ENCODE measurements at regions not wholly inside any gene's neighbourhood (a gene's known extent, or its start where the extent isn't known, plus 50 kb on each side); places are given as distances from the start of the nearest gene placed in this dataset.

DNA sequence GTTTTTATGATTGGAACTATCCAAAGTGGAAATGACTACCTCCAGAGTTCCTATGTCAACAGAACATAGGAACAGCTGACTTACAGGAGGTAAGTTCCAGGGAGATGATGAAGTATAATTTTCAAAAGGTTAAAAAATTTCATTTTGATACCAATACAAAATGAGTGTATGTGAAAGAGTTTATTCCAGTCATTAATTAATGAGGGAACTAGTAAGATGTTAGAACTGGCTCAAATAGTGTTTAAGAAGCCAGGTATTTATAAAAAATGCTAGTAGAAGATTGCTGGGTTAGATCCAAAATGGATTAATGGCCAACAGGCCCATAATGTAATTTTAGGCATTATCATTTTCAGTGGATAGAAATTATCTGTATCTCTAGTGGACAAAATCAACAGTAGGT is 227.7 kb upstream of the ZBED5 start:
- H3K4me1 ChIP-seq (ENCODE audit: control insufficient read depth in 3 of 3, insufficient read depth in 3 of 3, low read length in 3 of 3): peaks cover 21 to 30% (median 28%) of the 10 kb centered on the region in 3 donors
- H3K36me3 ChIP-seq (ENCODE audit: control insufficient read depth in 3 of 3, insufficient read depth in 3 of 3, low read length in 3 of 3): no peaks in the 10 kb centered on the region

GRCh38 chr11:11084337-11084736 is 226.5 kb upstream of the ZBED5 start:
- Histone ChIP-seq H3K9ac (ENCODE audit: low read depth in 1 of 3, low read length in 3 of 3) (no peak overlapping the region), H3K27me3 (ENCODE audit: control insufficient read depth in 3 of 3, insufficient read depth in 3 of 3, low read length in 3 of 3) (no peaks in the 10 kb centered on the region), H3K27ac (ENCODE audit: low read depth, low read length) (no peak overlapping the region), H3K9me3 (ENCODE audit: control insufficient read depth in 3 of 3, low read length in 3 of 3) (no peaks in the 10 kb centered on the region), H3K4me3 (ENCODE audit: low read length in 3 of 3) (no peak overlapping the region), H3K36me3 (ENCODE audit: control insufficient read depth in 3 of 3, insufficient read depth in 3 of 3, low read length in 3 of 3) (no peaks in the 10 kb centered on the region), H3K4me1 (ENCODE audit: control insufficient read depth in 3 of 3, insufficient read depth in 3 of 3, low read length in 3 of 3) (peaks cover 24 to 38% (median 34%) of the 10 kb centered on the region in 3 donors)

More for the DNA sequence above, 227.7 kb upstream of the ZBED5 start:
- H3K9me3 ChIP-seq (ENCODE audit: control insufficient read depth in 3 of 3, low read length in 3 of 3): no peaks in the 10 kb centered on the region
- no peak overlapping the region for H3K4me3 ChIP-seq (ENCODE audit: low read length in 3 of 3)
- H3K9ac ChIP-seq (ENCODE audit: low read depth in 1 of 3, low read length in 3 of 3): no peak overlapping the region
- H3K27me3 ChIP-seq (ENCODE audit: control insufficient read depth in 3 of 3, insufficient read depth in 3 of 3, low read length in 3 of 3): no peaks in the 10 kb centered on the region
- H3K27ac ChIP-seq (ENCODE audit: low read depth, low read length): no peak overlapping the region

- Histone ChIP-seq H3K27ac (ENCODE audit: low read depth, low read length) (no peak overlapping the region), H3K4me3 (ENCODE audit: low read length in 3 of 3) (no peak overlapping the region), H3K4me1 (ENCODE audit: control insufficient read depth in 3 of 3, insufficient read depth in 3 of 3, low read length in 3 of 3) (peaks cover 24 to 47% (median 40%) of the 10 kb centered on the region in 3 donors), H3K36me3 (ENCODE audit: control insufficient read depth in 3 of 3, insufficient read depth in 3 of 3, low read length in 3 of 3) (no peaks in the 10 kb centered on the region), H3K9me3 (ENCODE audit: control insufficient read depth in 3 of 3, low read length in 3 of 3) (no peaks in the 10 kb centered on the region), H3K27me3 (ENCODE audit: control insufficient read depth in 3 of 3, insufficient read depth in 3 of 3, low read length in 3 of 3) (no peaks in the 10 kb centered on the region), H3K9ac (ENCODE audit: low read depth in 1 of 3, low read length in 3 of 3) (no peak overlapping the region)
Measured at GRCh38 chr11:11083441-11083840, 225.6 kb upstream of the ZBED5 start.

DNA sequence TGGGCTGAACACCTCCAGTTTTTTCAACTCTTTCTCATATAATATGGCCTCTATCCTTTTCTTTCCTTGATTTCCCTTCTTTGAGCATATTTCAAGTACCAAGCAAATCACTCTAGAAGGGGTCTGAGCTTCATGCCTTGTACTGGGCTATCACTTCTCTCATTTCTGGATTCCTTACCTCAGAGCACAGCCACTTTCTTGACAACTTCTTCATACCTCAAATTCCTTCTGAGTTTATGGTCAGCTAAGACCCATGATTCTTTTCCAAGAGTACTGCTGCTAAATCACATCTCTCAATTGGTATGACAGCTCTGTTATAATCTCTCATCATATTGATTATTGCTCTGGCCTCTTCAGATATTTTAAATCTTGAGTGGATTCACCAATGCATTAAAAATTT is 224.8 kb upstream of the ZBED5 start:
- H3K27ac ChIP-seq (ENCODE audit: low read depth, low read length): peak overlapping the region; percentile 39
- peaks cover 27 to 50% (median 42%) of the 10 kb centered on the region in 3 donors for H3K4me1 ChIP-seq (ENCODE audit: control insufficient read depth in 3 of 3, insufficient read depth in 3 of 3, low read length in 3 of 3)
- no peak overlapping the region for H3K4me3 ChIP-seq (ENCODE audit: low read length in 3 of 3)
- no peaks in the 10 kb centered on the region for H3K27me3 ChIP-seq (ENCODE audit: control insufficient read depth in 3 of 3, insufficient read depth in 3 of 3, low read length in 3 of 3)
- no peaks in the 10 kb centered on the region for H3K36me3 ChIP-seq (ENCODE audit: control insufficient read depth in 3 of 3, insufficient read depth in 3 of 3, low read length in 3 of 3)
- no peaks in the 10 kb centered on the region for H3K9me3 ChIP-seq (ENCODE audit: control insufficient read depth in 3 of 3, low read length in 3 of 3)
- no peak overlapping the region for H3K9ac ChIP-seq (ENCODE audit: low read depth in 1 of 3, low read length in 3 of 3)

- Histone ChIP-seq H3K9me3 (ENCODE audit: control insufficient read depth in 3 of 3, low read length in 3 of 3) (no peaks in the 10 kb centered on the region), H3K27ac (ENCODE audit: low read depth, low read length) (peak overlapping the region; percentile 39), H3K4me1 (ENCODE audit: control insufficient read depth in 3 of 3, insufficient read depth in 3 of 3, low read length in 3 of 3) (peaks cover 31 to 54% (median 46%) of the 10 kb centered on the region in 3 donors), H3K4me3 (ENCODE audit: low read length in 3 of 3) (no peak overlapping the region), H3K36me3 (ENCODE audit: control insufficient read depth in 3 of 3, insufficient read depth in 3 of 3, low read length in 3 of 3) (no peaks in the 10 kb centered on the region), H3K9ac (ENCODE audit: low read depth in 1 of 3, low read length in 3 of 3) (peak overlapping the region in 1 of 3 donors; percentile 40), H3K27me3 (ENCODE audit: control insufficient read depth in 3 of 3, insufficient read depth in 3 of 3, low read length in 3 of 3) (no peaks in the 10 kb centered on the region)
Measured at GRCh38 chr11:11081776-11082175, 223.9 kb upstream of the ZBED5 start.

DNA sequence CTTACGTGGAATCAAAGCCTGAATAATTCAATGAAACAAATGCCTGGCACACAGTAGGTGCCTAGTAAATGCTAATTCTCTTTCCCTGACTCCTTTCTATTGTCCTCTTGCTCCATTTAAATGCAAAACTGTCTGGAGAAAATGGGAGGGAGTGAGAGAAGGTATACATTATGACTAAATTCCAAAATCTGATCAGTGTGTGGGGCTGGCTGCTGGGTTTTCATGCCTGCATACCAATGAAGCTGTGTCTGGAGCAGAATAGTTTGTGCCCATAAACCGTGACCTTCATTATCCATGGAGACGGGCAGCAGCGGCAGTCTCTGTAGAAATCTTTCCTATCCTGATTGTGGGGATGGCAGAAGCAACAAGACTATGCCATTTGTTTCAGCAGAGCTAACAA is 223.4 kb upstream of the ZBED5 start:
- Histone ChIP-seq H3K36me3 (ENCODE audit: control insufficient read depth in 3 of 3, insufficient read depth in 3 of 3, low read length in 3 of 3) (no peaks in the 10 kb centered on the region), H3K27ac (ENCODE audit: low read depth, low read length) (peak overlapping the region; percentile 34), H3K9me3 (ENCODE audit: control insufficient read depth in 3 of 3, low read length in 3 of 3) (no peaks in the 10 kb centered on the region)

GRCh38 chr11:11078344-11079086 is 220.7 kb upstream of the ZBED5 start:
- Histone ChIP-seq H3K9me3 (ENCODE audit: control insufficient read depth in 3 of 3, low read length in 3 of 3) (no peaks in the 10 kb centered on the region), H3K27ac (ENCODE audit: low read depth, low read length) (no peak overlapping the region), H3K27me3 (ENCODE audit: control insufficient read depth in 3 of 3, insufficient read depth in 3 of 3, low read length in 3 of 3) (no peaks in the 10 kb centered on the region), H3K9ac (ENCODE audit: low read depth in 1 of 3, low read length in 3 of 3) (no peak overlapping the region), H3K4me3 (ENCODE audit: low read length in 3 of 3) (no peak overlapping the region), H3K4me1 (ENCODE audit: control insufficient read depth in 3 of 3, insufficient read depth in 3 of 3, low read length in 3 of 3) (peaks cover 26 to 66% (median 40%) of the 10 kb centered on the region in 3 donors), H3K36me3 (ENCODE audit: control insufficient read depth in 3 of 3, insufficient read depth in 3 of 3, low read length in 3 of 3) (no peaks in the 10 kb centered on the region)

More for the DNA sequence above, 223.4 kb upstream of the ZBED5 start:
- H3K9ac ChIP-seq (ENCODE audit: low read depth in 1 of 3, low read length in 3 of 3): peak overlapping the region in 1 of 3 donors; percentile 58
- H3K4me3 ChIP-seq (ENCODE audit: low read length in 3 of 3): peak overlapping the region in 2 of 3 donors; percentile 33 to 46
- H3K27me3 ChIP-seq (ENCODE audit: control insufficient read depth in 3 of 3, insufficient read depth in 3 of 3, low read length in 3 of 3): no peaks in the 10 kb centered on the region
- H3K4me1 ChIP-seq (ENCODE audit: control insufficient read depth in 3 of 3, insufficient read depth in 3 of 3, low read length in 3 of 3): peaks cover 31 to 54% (median 46%) of the 10 kb centered on the region in 3 donors

DNA sequence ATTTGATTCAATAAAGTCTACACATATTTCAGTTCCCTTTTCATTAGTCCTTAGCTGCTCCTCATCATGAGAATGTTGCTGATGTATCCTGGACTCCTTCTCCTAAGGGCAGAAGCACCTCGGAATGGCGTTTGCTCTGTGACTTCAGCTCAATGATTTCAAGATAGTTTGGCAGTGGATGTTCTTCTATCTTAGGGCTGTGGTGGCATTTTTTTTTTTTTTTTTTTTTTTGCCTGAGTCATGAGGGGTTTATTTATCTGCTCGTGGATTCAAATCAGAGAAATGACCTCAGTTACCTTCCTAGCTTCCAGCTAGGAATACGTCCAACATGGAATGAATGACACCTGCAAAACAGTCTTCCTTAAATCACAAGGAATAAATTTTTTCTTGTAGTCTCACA is 220.0 kb upstream of the ZBED5 start:
- Histone ChIP-seq H3K9ac (ENCODE audit: low read depth in 1 of 3, low read length in 3 of 3) (no peak overlapping the region), H3K4me3 (ENCODE audit: low read length in 3 of 3) (no peak overlapping the region), H3K36me3 (ENCODE audit: control insufficient read depth in 3 of 3, insufficient read depth in 3 of 3, low read length in 3 of 3) (no peaks in the 10 kb centered on the region), H3K27ac (ENCODE audit: low read depth, low read length) (no peak overlapping the region), H3K9me3 (ENCODE audit: control insufficient read depth in 3 of 3, low read length in 3 of 3) (no peaks in the 10 kb centered on the region), H3K4me1 (ENCODE audit: control insufficient read depth in 3 of 3, insufficient read depth in 3 of 3, low read length in 3 of 3) (peaks cover 26 to 62% (median 39%) of the 10 kb centered on the region in 3 donors), H3K27me3 (ENCODE audit: control insufficient read depth in 3 of 3, insufficient read depth in 3 of 3, low read length in 3 of 3) (no peaks in the 10 kb centered on the region)

DNA sequence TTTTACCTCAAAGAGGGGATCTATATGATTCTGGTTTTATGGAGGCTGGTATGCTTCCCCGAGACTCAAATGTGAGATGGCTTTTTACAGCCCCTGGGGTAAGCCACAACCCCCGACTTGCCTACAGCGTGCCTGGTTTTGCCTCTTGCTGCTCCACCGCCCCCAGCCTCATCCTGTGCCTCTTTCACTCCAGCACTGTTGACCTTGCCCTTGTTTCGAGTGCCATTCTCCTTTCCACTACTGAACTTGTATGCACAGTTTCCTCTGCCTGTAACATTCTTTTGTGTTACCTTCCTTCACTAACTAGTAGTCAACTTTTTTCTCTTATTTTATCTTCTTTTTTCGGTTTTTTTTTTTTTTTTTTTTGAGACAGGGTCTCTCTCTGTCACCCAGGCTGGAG is 219.0 kb upstream of the ZBED5 start:
- Histone ChIP-seq H3K27me3 (ENCODE audit: control insufficient read depth in 3 of 3, insufficient read depth in 3 of 3, low read length in 3 of 3) (no peaks in the 10 kb centered on the region), H3K27ac (ENCODE audit: low read depth, low read length) (no peak overlapping the region), H3K36me3 (ENCODE audit: control insufficient read depth in 3 of 3, insufficient read depth in 3 of 3, low read length in 3 of 3) (no peaks in the 10 kb centered on the region), H3K9me3 (ENCODE audit: control insufficient read depth in 3 of 3, low read length in 3 of 3) (no peaks in the 10 kb centered on the region), H3K9ac (ENCODE audit: low read depth in 1 of 3, low read length in 3 of 3) (no peak overlapping the region), H3K4me3 (ENCODE audit: low read length in 3 of 3) (no peak overlapping the region), H3K4me1 (ENCODE audit: control insufficient read depth in 3 of 3, insufficient read depth in 3 of 3, low read length in 3 of 3) (peaks cover 22 to 55% (median 34%) of the 10 kb centered on the region in 3 donors)

GRCh38 chr11:11076276-11076675 is 218.4 kb upstream of the ZBED5 start:
- Histone ChIP-seq H3K27ac (ENCODE audit: low read depth, low read length) (no peak overlapping the region), H3K4me3 (ENCODE audit: low read length in 3 of 3) (no peak overlapping the region), H3K9me3 (ENCODE audit: control insufficient read depth in 3 of 3, low read length in 3 of 3) (no peaks in the 10 kb centered on the region), H3K4me1 (ENCODE audit: control insufficient read depth in 3 of 3, insufficient read depth in 3 of 3, low read length in 3 of 3) (peaks cover 16 to 52% (median 31%) of the 10 kb centered on the region in 3 donors), H3K36me3 (ENCODE audit: control insufficient read depth in 3 of 3, insufficient read depth in 3 of 3, low read length in 3 of 3) (no peaks in the 10 kb centered on the region), H3K9ac (ENCODE audit: low read depth in 1 of 3, low read length in 3 of 3) (no peak overlapping the region), H3K27me3 (ENCODE audit: control insufficient read depth in 3 of 3, insufficient read depth in 3 of 3, low read length in 3 of 3) (no peaks in the 10 kb centered on the region)
